Tibial nerve (tissue), 4 donors: ENCODE measurements at regions not wholly inside any gene's neighbourhood (a gene's known extent, or its start where the extent isn't known, plus 50 kb on each side); places are given as distances from the start of the nearest gene placed in this dataset.
"Not testable (repeated sequence)": the region's sequence is repeated elsewhere in the genome, so short reads cannot be mapped to it uniquely, and the experiment has no call there.

ENCODE experiments used
- DNase-seq, 2 donors: peaks; one replicate each; pipeline ENCODE4 v3.0.0-alpha.2; 2019; ENCODE audit warnings: low spot score in 2 of 2
- H3K27ac ChIP-seq, 4 donors: fragments of 200-600 bp; sonication (generic) in 3 of 4; one replicate each; pipeline ENCODE4 v1.5.1; 2017 to 2019; ENCODE audit warnings: mild to moderate bottlenecking in 1 of 4
- H3K27me3 ChIP-seq, 2 donors: fragments of 200-600 bp; sonication (generic) in 1 of 2; one replicate each; pipeline versions ENCODE4 v1.5.1 to v1.6.0; 2017 to 2019
- H3K36me3 ChIP-seq, 3 donors: fragments of 200-600 bp; sonication (generic); one replicate each; pipeline ENCODE4 v1.5.1; 2018 to 2019
- H3K4me1 ChIP-seq, 4 donors: fragments of 200-600 bp; sonication (generic) in 3 of 4; one replicate each; pipeline ENCODE4 v1.5.1; 2017 to 2019
- H3K4me3 ChIP-seq, 4 donors: fragments of 200-600 bp; sonication (generic) in 3 of 4; one replicate each; pipeline ENCODE4 v1.5.1; 2017 to 2019; ENCODE audit warnings: mild to moderate bottlenecking in 1 of 4, moderate library complexity in 1 of 4
- H3K9me3 ChIP-seq, 4 donors: fragments of 200-600 bp; sonication (generic) in 3 of 4; one replicate each; pipeline ENCODE4 v1.5.1; 2017 to 2019
- CTCF ChIP-seq, 5 experiments: fragments of 200-600 bp in 3 of 5; fragments of 450-650 bp in 2 of 5; sonication (generic) in 3 of 5; IDR thresholded peaks; one replicate each; pipeline ENCODE4 v1.5.1; 2016 to 2019; ENCODE audit warnings: antibody characterized with exemption in 5 of 5, mild to moderate bottlenecking in 3 of 5, moderate library complexity in 2 of 5
- EP300 ChIP-seq, 2 donors: sonication (generic); formaldehyde crosslinking; IDR thresholded peaks; one replicate each; pipeline ENCODE4 v1.6.1; 2017; ENCODE audit warnings: antibody characterized with exemption in 2 of 2, mild to moderate bottlenecking in 1 of 2
- POLR2A ChIP-seq, 2 donors: fragments of 450-650 bp; IDR thresholded peaks; one replicate each; pipeline ENCODE4 v1.6.1; 2017; ENCODE audit warnings: antibody characterized with exemption in 2 of 2, mild to moderate bottlenecking in 2 of 2, moderate library complexity in 2 of 2
- WGBS, 2 donors: methylation state at CpG; one replicate each; pipeline ENCODE4 v1.1.5; 2018; 5-methylcytosine and 5-hydroxymethylcytosine counted together

- H3K4me3 ChIP-seq, result no peak overlapping the region
- H3K36me3 ChIP-seq, result no peaks in the 10 kb centered on the region
- TF ChIP-seq EP300 (IDR thresholded peaks at IDR 0.05), result no peak
- TF ChIP-seq CTCF (IDR thresholded peaks at IDR 0.05), result no peak
- no peak for TF ChIP-seq POLR2A (IDR thresholded peaks at IDR 0.05)
- DNase-seq, result no peak
- WGBS, 2 donors, result 69 to 85% methylated on average over 3 of the region's 3 CpGs
- H3K4me1 ChIP-seq, result no peaks in the 10 kb centered on the region
- H3K9me3 ChIP-seq, result peaks cover 0 to 6% (median 0%) of the 10 kb centered on the region in 4 donors
- H3K27me3 ChIP-seq, result no peaks in the 10 kb centered on the region
- no peak overlapping the region for H3K27ac ChIP-seq
Measured at GRCh38 chr6:117791012-117791411, 115.7 kb downstream of the NUS1 start.

GRCh38 chr6:117795234-117795633 is 111.8 kb upstream of the SLC35F1 start:
- no peak for TF ChIP-seq EP300 (IDR thresholded peaks at IDR 0.05)
- no peak for TF ChIP-seq POLR2A (IDR thresholded peaks at IDR 0.05)
- TF ChIP-seq CTCF (IDR thresholded peaks at IDR 0.05), result no peak
- Histone ChIP-seq H3K9me3 (peaks cover 0 to 2% (median 0%) of the 10 kb centered on the region in 4 donors), H3K27me3 (no peaks in the 10 kb centered on the region), H3K36me3 (no peaks in the 10 kb centered on the region), H3K4me3 (no peak overlapping the region), H3K4me1 (no peaks in the 10 kb centered on the region), H3K27ac (no peak overlapping the region)
- 56 to 58% methylated on average over 1 of the region's 1 CpG for WGBS, 2 donors
- no peak for DNase-seq

- 90 to 96% methylated on average over 2 of the region's 2 CpGs for WGBS, 2 donors
- H3K4me3 ChIP-seq, H3K9me3 ChIP-seq, H3K36me3 ChIP-seq, H3K4me1 ChIP-seq, DNase-seq, H3K27me3 ChIP-seq, H3K27ac ChIP-seq: not testable (repeated sequence)
Measured at GRCh38 chr6:117798819-117799218, 108.2 kb upstream of the SLC35F1 start.

GRCh38 chr6:117810269-117810668 is 96.8 kb upstream of the SLC35F1 start:
- H3K4me3 ChIP-seq, result no peak overlapping the region
- H3K27ac ChIP-seq, result no peak overlapping the region
- peaks cover 0 to 9% (median 0%) of the 10 kb centered on the region in 4 donors for H3K9me3 ChIP-seq
- WGBS, 2 donors, result 79 to 82% methylated on average over 6 of the region's 6 CpGs
- no peak for TF ChIP-seq EP300 (IDR thresholded peaks at IDR 0.05)
- no peak for TF ChIP-seq POLR2A (IDR thresholded peaks at IDR 0.05)
- no peak for TF ChIP-seq CTCF (IDR thresholded peaks at IDR 0.05)
- H3K4me1 ChIP-seq, result no peaks in the 10 kb centered on the region
- no peaks in the 10 kb centered on the region for H3K36me3 ChIP-seq
- H3K27me3 ChIP-seq, result no peaks in the 10 kb centered on the region
- no peak for DNase-seq

GRCh38 chr6:117817499-117817898 is 89.6 kb upstream of the SLC35F1 start:
- Histone ChIP-seq H3K9me3 (peaks cover 0 to 6% (median 0%) of the 10 kb centered on the region in 4 donors), H3K4me3 (no peak overlapping the region), H3K27me3 (no peaks in the 10 kb centered on the region), H3K36me3 (no peaks in the 10 kb centered on the region), H3K27ac (no peak overlapping the region), H3K4me1 (no peaks in the 10 kb centered on the region)
- no peak for TF ChIP-seq CTCF (IDR thresholded peaks at IDR 0.05)
- DNase-seq, result no peak
- 85 to 87% methylated on average over 5 of the region's 5 CpGs for WGBS, 2 donors

- no peak for DNase-seq
- no peaks in the 10 kb centered on the region for H3K36me3 ChIP-seq
- no peak overlapping the region for H3K27ac ChIP-seq
- H3K9me3 ChIP-seq, result peaks cover 0 to 6% (median 0%) of the 10 kb centered on the region in 4 donors
- TF ChIP-seq POLR2A (IDR thresholded peaks at IDR 0.05) (no peak), EP300 (IDR thresholded peaks at IDR 0.05) (no peak), CTCF (IDR thresholded peaks at IDR 0.05) (no peak)
- no peaks in the 10 kb centered on the region for H3K4me1 ChIP-seq
- H3K27me3 ChIP-seq, result no peaks in the 10 kb centered on the region
- no peak overlapping the region for H3K4me3 ChIP-seq
Measured at GRCh38 chr6:117817992-117818391, 89.1 kb upstream of the SLC35F1 start.
